ENCODE measurements at regions not wholly inside any gene's neighbourhood (a gene's known extent, or its start where the extent isn't known, plus 50 kb on each side); places are given as distances from the start of the nearest gene placed in this dataset.

DNA sequence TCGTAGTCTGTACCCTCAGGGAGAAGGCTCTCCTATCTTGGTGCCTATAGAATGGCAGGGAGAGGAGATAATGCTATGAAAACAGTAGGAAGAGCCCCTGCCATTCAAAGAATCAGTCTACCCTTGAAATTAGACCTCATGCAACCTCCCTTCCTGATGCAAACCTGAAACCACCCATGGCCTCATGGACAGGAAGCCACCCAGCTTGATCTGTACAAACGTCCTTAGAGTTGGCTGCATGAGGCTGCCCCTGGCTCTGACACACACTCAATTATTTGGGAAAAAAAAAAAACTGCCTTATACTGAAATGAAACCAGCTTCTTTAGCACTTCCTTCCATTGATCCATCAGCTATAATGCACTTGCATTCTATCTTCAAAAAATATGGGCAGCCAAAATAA, 116.6 kb upstream of the BCL2L14 start:
- POLR2A ChIA-PET, result no interaction called here
- no peak overlapping the region for H3K4me3 ChIP-seq (ENCODE audit: low read depth, low read length)
- DNase-seq (ENCODE audit: low read depth), result no peak
- TF ChIP-seq CTCF (IDR thresholded peaks at IDR 0.05; ENCODE audit: insufficient read depth, low read depth, low read length), result no peak
- peaks cover 16% of the 10 kb centered on the region for H3K27me3 ChIP-seq (ENCODE audit: control insufficient read depth, insufficient read depth, low read length)
- no peaks in the 10 kb centered on the region for H3K36me3 ChIP-seq (ENCODE audit: control insufficient read depth, insufficient read depth, low read length)
- CTCF ChIA-PET, result no interaction called here

DNA sequence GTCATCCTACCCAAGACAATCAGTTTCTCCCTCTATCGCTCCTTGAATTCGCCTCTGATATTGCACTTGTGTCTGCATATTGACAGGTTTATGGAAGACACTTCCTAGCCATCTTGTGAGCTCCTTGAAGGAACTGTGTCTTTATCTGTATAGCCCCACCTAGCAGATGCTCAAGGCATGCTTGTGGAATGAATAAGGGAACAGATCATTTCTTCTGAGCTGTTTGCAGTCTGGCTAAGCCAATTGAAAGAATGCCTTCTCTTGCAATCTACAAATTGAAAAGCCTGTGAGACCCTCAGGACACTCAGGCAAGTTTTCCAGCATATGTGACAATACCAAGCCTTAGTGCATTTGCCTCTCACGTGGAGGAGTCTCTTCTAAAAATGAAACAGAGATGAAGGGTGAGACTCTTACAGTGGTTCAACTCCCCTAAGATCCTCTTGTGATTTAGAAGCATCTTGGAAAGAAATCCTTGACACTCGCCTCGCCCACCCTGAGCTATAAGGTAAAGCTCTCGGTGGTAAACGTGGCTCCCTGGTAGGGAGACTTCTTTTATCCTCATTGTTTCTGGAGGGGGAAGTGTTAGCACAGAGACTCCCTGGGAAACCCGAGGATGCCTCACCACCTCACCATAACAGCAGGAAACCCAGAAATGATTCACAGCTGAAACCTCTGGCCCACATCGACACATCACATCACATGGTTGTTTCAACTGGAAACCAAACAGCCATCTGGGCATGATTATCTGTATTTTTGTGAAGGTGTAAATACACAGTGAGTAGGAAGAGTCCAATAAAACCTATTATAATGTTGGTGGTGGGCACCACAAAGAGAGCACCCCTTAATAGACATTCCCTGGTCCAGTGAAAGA, 112.3 kb upstream of the BCL2L14 start:
- 0 out of 2 replicates have a peak, but pooled peaks have one; percentile 23 for TF ChIP-seq CTCF (IDR thresholded peaks at IDR 0.05; ENCODE audit: insufficient read depth, low read depth, low read length)
- Histone ChIP-seq H3K27me3 (ENCODE audit: control insufficient read depth, insufficient read depth, low read length) (peaks cover 6% of the 10 kb centered on the region; the same call in 1 of the 2 replicates), H3K36me3 (ENCODE audit: control insufficient read depth, insufficient read depth, low read length) (no peaks in the 10 kb centered on the region), H3K4me3 (ENCODE audit: low read depth, low read length) (no peak overlapping the region)
- DNase-seq (ENCODE audit: low read depth), result peak; percentile 72
- POLR2A ChIA-PET, result interaction anchor here (0.6 to 1.2 kb wide), 2 partner anchors 9 to 383 kb away, joined by 5 to 6 read pairs; no protein-coding TSS in a partner anchor
- CTCF ChIA-PET, result interaction anchor here (1.0 to 1.1 kb wide), 2 partner anchors 8 to 17 kb away, joined by 5 to 7 read pairs; no protein-coding TSS in a partner anchor

DNA sequence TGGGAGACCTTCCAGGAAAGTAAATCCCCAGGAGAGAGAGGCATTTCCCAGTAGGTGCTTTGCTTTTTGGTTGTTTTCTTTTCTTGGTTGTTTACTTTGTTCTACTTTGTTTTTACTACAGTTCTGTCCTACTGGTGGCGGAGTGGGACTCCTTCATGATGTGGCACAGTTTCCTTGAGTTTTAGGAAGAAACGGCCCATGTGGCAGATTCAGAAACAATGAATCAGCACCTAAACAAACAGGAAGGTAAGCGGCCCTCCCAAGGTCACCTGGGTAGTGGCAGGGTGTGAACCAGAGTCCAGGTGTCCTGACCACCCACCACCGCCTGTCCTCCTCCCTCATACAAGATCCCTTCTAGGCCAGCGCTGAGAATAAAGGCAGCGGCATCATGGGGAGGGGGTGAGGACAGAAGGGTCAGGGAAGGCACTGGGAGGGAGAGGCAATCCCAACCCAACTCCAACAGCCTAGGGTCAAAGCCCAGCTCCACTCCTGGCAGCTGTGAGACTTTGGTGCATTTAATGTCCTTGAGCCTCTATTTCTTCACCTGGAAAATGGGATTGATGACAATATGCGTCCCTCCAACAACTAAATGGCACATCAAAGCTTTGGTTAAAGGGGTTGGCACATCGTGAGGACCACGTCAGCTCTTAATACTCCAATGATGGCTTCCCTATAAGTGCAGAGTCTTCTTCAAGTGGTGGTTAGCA, 111.5 kb upstream of the BCL2L14 start:
- Histone ChIP-seq H3K4me3 (ENCODE audit: low read depth, low read length) (no peak overlapping the region), H3K36me3 (ENCODE audit: control insufficient read depth, insufficient read depth, low read length) (no peaks in the 10 kb centered on the region), H3K27me3 (ENCODE audit: control insufficient read depth, insufficient read depth, low read length) (peaks cover 6% of the 10 kb centered on the region; the same call in 1 of the 2 replicates)
- TF ChIP-seq CTCF (IDR thresholded peaks at IDR 0.05; ENCODE audit: insufficient read depth, low read depth, low read length), result no peak
- ChIA-PET POLR2A (interaction anchor here (0.6 kb wide), 1 partner anchor 384 kb away, joined by 5 read pairs; no protein-coding TSS in a partner anchor), CTCF (interaction anchor here (1.0 kb wide), 1 partner anchor 9 kb away, joined by 5 read pairs; no protein-coding TSS in a partner anchor)
- DNase-seq (ENCODE audit: low read depth), result no peak

DNA sequence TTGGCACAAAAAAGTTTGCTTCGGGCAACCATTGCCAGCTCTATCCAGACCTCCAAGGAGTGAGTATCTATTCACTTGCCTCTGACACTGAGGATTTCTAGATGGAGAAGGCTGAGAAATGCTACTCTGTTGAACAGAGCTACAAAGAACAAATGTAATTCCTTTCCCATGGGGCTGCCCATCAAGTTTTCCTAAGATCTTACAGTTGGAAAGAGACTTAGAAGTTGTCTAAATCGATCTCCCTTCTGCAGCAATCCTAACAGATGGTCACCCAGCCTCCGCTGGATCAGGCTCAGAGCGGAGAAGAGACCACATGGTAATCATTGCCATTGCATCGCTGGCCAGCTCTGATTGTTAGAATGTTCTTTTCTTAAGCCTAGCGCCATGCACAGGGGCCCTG, 110.1 kb upstream of the BCL2L14 start:
- no peak overlapping the region for H3K4me3 ChIP-seq (ENCODE audit: low read depth, low read length)
- peaks cover 6% of the 10 kb centered on the region; the same call in 1 of the 2 replicates for H3K27me3 ChIP-seq (ENCODE audit: control insufficient read depth, insufficient read depth, low read length)
- TF ChIP-seq CTCF (IDR thresholded peaks at IDR 0.05; ENCODE audit: insufficient read depth, low read depth, low read length), result no peak
- H3K36me3 ChIP-seq (ENCODE audit: control insufficient read depth, insufficient read depth, low read length), result no peaks in the 10 kb centered on the region
- DNase-seq (ENCODE audit: low read depth), result no peak
- ChIA-PET POLR2A (no interaction called here), CTCF (interaction anchor here (0.6 to 1.5 kb wide), 2 partner anchors 9 to 431 kb away, joined by 3 read pairs; no protein-coding TSS in a partner anchor)

- CTCF ChIA-PET, result interaction anchor here (0.8 to 1.5 kb wide), 2 partner anchors 8 to 17 kb away, joined by 3 read pairs; no protein-coding TSS in a partner anchor
- no peak for DNase-seq (ENCODE audit: low read depth)
- Histone ChIP-seq H3K27me3 (ENCODE audit: control insufficient read depth, insufficient read depth, low read length) (peaks cover 3% of the 10 kb centered on the region; the same call in 1 of the 2 replicates), H3K4me3 (ENCODE audit: low read depth, low read length) (no peak overlapping the region), H3K36me3 (ENCODE audit: control insufficient read depth, insufficient read depth, low read length) (no peaks in the 10 kb centered on the region)
- TF ChIP-seq CTCF (IDR thresholded peaks at IDR 0.05; ENCODE audit: insufficient read depth, low read depth, low read length), result no peak
- POLR2A ChIA-PET, result no interaction called here
Measured at GRCh38 chr12:11961686-11962085, 109.1 kb upstream of the BCL2L14 start.
